PC-3 (cell line): ENCODE measurements at regions not wholly inside any gene's neighbourhood (a gene's known extent, or its start where the extent isn't known, plus 50 kb on each side); places are given as distances from the start of the nearest gene placed in this dataset.
"Not testable (repeated sequence)": the region's sequence is repeated elsewhere in the genome, so short reads cannot be mapped to it uniquely, and the experiment has no call there.

ENCODE experiments used
- EZH2 ChIP-seq: fragments of 300-600 bp; sonication (generic); IDR thresholded peaks from one replicate; pipeline ENCODE4 v1.6.1; 2017; ENCODE audit warnings: antibody characterized with exemption, mild to moderate bottlenecking, low read length; ENCODE audit not compliant: unreplicated experiment
- EZH2phosphoT487 ChIP-seq: fragments of 300-600 bp; sonication (generic); IDR thresholded peaks from 2 replicates; pipeline ENCODE4 v1.6.1; 2018; ENCODE audit warnings: mild to moderate bottlenecking, antibody characterized with exemption, low read length, borderline replicate concordance
- TF ChIP-seq, protein P1 (sequence below): fragments of 300-600 bp; sonication (generic); conservative IDR thresholded peaks from 2 replicates; pipeline ENCODE4 v1.5.1; 2017; ENCODE audit warnings: antibody characterized with exemption, low read depth, mild to moderate bottlenecking, low read length

DNA sequence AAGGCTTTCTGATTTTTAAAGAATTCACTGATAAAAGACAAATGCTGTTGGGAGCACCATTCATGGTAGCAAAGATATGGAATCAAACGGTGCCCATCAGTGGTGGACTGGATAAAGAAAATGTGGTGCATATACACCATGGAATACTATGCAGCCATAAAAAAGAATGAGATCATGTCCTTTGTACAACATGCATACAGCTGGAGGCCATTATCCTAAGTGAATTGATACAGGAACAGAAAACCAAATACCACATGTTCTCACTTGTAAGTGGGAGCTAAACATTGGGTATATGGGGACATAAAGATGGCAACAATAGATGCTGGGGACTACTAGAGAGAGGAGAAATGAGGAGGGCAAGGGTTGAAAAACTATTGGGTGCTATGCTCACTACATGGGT, 68.8 kb upstream of the MPP7 start:
- TF ChIP-seq, protein P1, sequence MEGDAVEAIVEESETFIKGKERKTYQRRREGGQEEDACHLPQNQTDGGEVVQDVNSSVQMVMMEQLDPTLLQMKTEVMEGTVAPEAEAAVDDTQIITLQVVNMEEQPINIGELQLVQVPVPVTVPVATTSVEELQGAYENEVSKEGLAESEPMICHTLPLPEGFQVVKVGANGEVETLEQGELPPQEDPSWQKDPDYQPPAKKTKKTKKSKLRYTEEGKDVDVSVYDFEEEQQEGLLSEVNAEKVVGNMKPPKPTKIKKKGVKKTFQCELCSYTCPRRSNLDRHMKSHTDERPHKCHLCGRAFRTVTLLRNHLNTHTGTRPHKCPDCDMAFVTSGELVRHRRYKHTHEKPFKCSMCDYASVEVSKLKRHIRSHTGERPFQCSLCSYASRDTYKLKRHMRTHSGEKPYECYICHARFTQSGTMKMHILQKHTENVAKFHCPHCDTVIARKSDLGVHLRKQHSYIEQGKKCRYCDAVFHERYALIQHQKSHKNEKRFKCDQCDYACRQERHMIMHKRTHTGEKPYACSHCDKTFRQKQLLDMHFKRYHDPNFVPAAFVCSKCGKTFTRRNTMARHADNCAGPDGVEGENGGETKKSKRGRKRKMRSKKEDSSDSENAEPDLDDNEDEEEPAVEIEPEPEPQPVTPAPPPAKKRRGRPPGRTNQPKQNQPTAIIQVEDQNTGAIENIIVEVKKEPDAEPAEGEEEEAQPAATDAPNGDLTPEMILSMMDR = not testable (repeated sequence)
- TF ChIP-seq EZH2phosphoT487, EZH2: not testable (repeated sequence)
